Stomach (tissue), 8 donors: ENCODE measurements at regions not wholly inside any gene's neighbourhood (a gene's known extent, or its start where the extent isn't known, plus 50 kb on each side); places are given as distances from the start of the nearest gene placed in this dataset.

Source experiments
- DNase-seq, 2 donors: peaks; one replicate each; pipeline versions ENCODE4 v3.0.0 to v3.0.0-alpha.2; 2013 to 2019
- H3K27ac ChIP-seq, 5 donors: fragments of 200-600 bp in 4 of 5; sonication (generic) in 4 of 5; one replicate each; pipeline ENCODE4 v1.5.1; 2013 to 2019; ENCODE audit warnings: mild to moderate bottlenecking in 1 of 5, moderate library complexity in 1 of 5
- H3K27me3 ChIP-seq, 3 donors: fragments of 200-600 bp; sonication (generic); one replicate each; pipeline ENCODE4 v1.5.1; 2017 to 2019; ENCODE audit warnings: mixed run types in 1 of 3
- H3K36me3 ChIP-seq, 4 donors: fragments of 200-600 bp; sonication (generic); 1 replicate in 3 of 4; 2 replicates in 1 of 4; pipeline ENCODE4 v1.5.1; 2016 to 2019
- H3K4me1 ChIP-seq, 4 donors: fragments of 200-600 bp; sonication (generic); one replicate each; pipeline ENCODE4 v1.5.1; 2016 to 2019
- H3K4me3 ChIP-seq, 4 donors: fragments of 200-600 bp; sonication (generic) in 3 of 4; one replicate each; pipeline ENCODE4 v1.5.1; 2016 to 2019; ENCODE audit warnings: mild to moderate bottlenecking in 1 of 4
- H3K9me3 ChIP-seq, 4 donors: fragments of 200-600 bp; sonication (generic); one replicate each; pipeline ENCODE4 v1.5.1; 2016 to 2019
- CTCF ChIP-seq, 7 experiments: fragments of 450-650 bp in 4 of 7; fragments of 200-600 bp in 3 of 7; sonication (generic) in 3 of 7; IDR thresholded peaks; one replicate each; pipeline ENCODE4 v1.5.1; 2016 to 2019; ENCODE audit warnings: antibody characterized with exemption in 7 of 7, control low read depth in 2 of 7, mild to moderate bottlenecking in 1 of 7
- EP300 ChIP-seq: sonication (generic); formaldehyde crosslinking; IDR thresholded peaks from one replicate; pipeline ENCODE4 v1.6.1; 2017; ENCODE audit warnings: antibody characterized with exemption
- POLR2A ChIP-seq, 4 donors: fragments of 450-650 bp; IDR thresholded peaks; one replicate each; pipeline ENCODE4 v1.6.1; 2016; ENCODE audit warnings: antibody characterized with exemption in 4 of 4, control low read depth in 2 of 4, mild to moderate bottlenecking in 1 of 4, moderate library complexity in 1 of 4
- POLR2AphosphoS5 ChIP-seq, 3 donors: sonication (generic); formaldehyde crosslinking; IDR thresholded peaks; one replicate each; pipeline ENCODE4 v1.6.1; 2016; ENCODE audit warnings: antibody characterized with exemption in 3 of 3
- WGBS, 5 donors: extraction: QIAGEN DNeasy Blood & Tissue Kit in 3 of 5; methylation state at CpG; one replicate each; pipeline versions ENCODE4 v1.1.5 to v1.1.7; 2013 to 2018; 5-methylcytosine and 5-hydroxymethylcytosine counted together
- intact Hi-C: fragments of 100-400 bp; cut with DNase I; formaldehyde crosslinking; loops from one replicate; pipeline ENCODE4 v1.15.1; 2023; ENCODE audit warnings: low total_unique reads
- donor health status: healthy with polysubstance abuse.
- donor health status: Bipolar disorder and iron deficiency.
- donor health status: healthy.

GRCh38 chr7:119482209-119482608 is 790.8 kb upstream of the KCND2 start:
- Histone ChIP-seq H3K9me3 (no peaks in the 10 kb centered on the region), H3K27ac (no peak overlapping the region), H3K4me1 (no peaks in the 10 kb centered on the region), H3K27me3 (no peaks in the 10 kb centered on the region), H3K36me3 (no peaks in the 10 kb centered on the region), H3K4me3 (no peak overlapping the region)
- intact Hi-C loops: no loop called here
- peak; percentile 34 to 44 for DNase-seq
- WGBS, 5 donors: 10 to 23% (median 12%) methylated on average over 4 of the region's 4 CpGs
- TF ChIP-seq CTCF (IDR thresholded peaks at IDR 0.05) (peak in 3 of 7 experiments; percentile 17 to 30 (median 17)), EP300 (no peak)

DNA sequence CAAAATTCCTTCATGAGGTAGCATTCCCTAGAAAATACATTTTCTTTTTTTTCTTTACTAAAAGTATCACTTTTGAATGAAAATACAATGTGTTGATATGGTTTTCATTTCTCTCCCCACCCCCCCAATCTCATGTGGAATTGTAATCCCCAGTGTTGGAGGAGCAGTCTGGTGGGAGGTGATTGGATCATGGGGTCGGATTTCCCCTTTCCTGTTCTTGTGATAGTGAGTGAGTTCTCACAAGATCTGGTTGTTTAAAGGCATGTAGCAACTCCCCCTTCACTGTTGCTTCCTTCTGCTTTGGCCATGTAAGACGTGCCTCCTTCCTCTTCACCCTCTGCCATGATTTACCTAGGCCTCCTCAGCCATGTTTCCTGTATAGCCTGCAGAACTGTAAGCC is 790.3 kb upstream of the KCND2 start:
- Histone ChIP-seq H3K36me3 (no peaks in the 10 kb centered on the region), H3K27ac (no peak overlapping the region), H3K27me3 (no peaks in the 10 kb centered on the region), H3K4me1 (no peaks in the 10 kb centered on the region), H3K4me3 (no peak overlapping the region), H3K9me3 (no peaks in the 10 kb centered on the region)
- TF ChIP-seq CTCF (IDR thresholded peaks at IDR 0.05) (no peak), POLR2A (IDR thresholded peaks at IDR 0.05) (no peak), EP300 (no peak), POLR2AphosphoS5 (IDR thresholded peaks at IDR 0.05) (no peak)
- DNase-seq: no peak
- intact Hi-C loops: no loop called here
- 31 to 60% (median 48%) methylated on average over 2 of the region's 2 CpGs for WGBS, 5 donors

- no peaks in the 10 kb centered on the region for H3K9me3 ChIP-seq
- H3K4me3 ChIP-seq: no peak overlapping the region
- DNase-seq: no peak
- no peak for TF ChIP-seq POLR2AphosphoS5 (IDR thresholded peaks at IDR 0.05)
- TF ChIP-seq POLR2A (IDR thresholded peaks at IDR 0.05): no peak
- no peak for TF ChIP-seq CTCF (IDR thresholded peaks at IDR 0.05)
- TF ChIP-seq EP300: no peak
- 85 to 97% (median 96%) methylated on average over 2 of the region's 2 CpGs for WGBS, 5 donors
- H3K36me3 ChIP-seq: no peaks in the 10 kb centered on the region
- no peak overlapping the region for H3K27ac ChIP-seq
- intact Hi-C loops: no loop called here
- H3K4me1 ChIP-seq: no peaks in the 10 kb centered on the region
- H3K27me3 ChIP-seq: no peaks in the 10 kb centered on the region
Observed at GRCh38 chr7:119483364-119483763, 789.6 kb upstream of the KCND2 start.

DNA sequence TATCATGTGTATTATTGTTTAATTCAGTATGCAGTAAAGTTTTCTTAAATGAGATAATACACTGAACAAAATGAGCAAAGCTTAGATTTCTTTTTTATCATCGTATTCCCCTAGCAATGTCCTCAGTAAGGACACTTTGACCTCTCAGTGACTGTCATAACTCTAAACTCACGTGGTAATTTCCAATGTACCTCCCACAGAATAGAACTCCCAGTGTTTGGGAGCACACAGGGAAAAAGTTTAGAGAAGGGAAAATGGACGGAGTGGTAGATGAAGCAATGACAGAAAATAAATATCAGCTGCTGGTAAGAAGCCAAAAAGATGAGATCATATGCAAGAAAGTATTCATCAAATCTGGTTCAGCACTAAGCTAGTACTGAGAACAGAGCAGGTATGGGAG is 758.6 kb upstream of the KCND2 start:
- no peaks in the 10 kb centered on the region for H3K4me1 ChIP-seq
- intact Hi-C loops: no loop called here
- H3K27ac ChIP-seq: no peak overlapping the region
- no peak overlapping the region for H3K4me3 ChIP-seq
- no peak for TF ChIP-seq POLR2A (IDR thresholded peaks at IDR 0.05)
- no peak for TF ChIP-seq CTCF (IDR thresholded peaks at IDR 0.05)
- no peak for TF ChIP-seq POLR2AphosphoS5 (IDR thresholded peaks at IDR 0.05)
- no peak for TF ChIP-seq EP300
- H3K36me3 ChIP-seq: no peaks in the 10 kb centered on the region
- no peak for DNase-seq
- H3K27me3 ChIP-seq: no peaks in the 10 kb centered on the region
- peaks cover 0 to 5% (median 2%) of the 10 kb centered on the region in 4 donors for H3K9me3 ChIP-seq
- WGBS, 5 donors: 46 to 58% (median 52%) methylated on average over 3 of the region's 3 CpGs

DNA sequence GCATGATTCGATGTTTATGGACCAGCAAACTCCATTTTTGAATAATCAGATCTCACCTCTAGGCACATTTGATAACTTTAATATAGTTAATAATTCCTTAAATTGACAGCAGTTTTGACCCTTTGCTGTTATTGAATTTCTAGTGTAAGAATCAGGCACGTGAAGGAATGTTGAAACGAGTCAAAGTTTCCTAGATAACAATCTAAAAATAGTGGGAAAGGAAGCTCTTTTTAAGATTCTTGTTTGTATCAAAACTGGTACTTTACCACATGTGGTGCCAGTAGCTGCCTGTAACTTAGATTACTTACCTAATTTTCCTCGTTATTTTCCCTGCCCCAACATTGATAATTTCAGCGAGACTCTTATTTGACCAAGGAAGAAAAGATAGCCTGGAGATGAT is 757.8 kb upstream of the KCND2 start:
- Histone ChIP-seq H3K27me3 (no peaks in the 10 kb centered on the region), H3K27ac (no peak overlapping the region), H3K4me3 (no peak overlapping the region), H3K36me3 (no peaks in the 10 kb centered on the region), H3K9me3 (peaks cover 0 to 5% (median 2%) of the 10 kb centered on the region in 4 donors), H3K4me1 (no peaks in the 10 kb centered on the region)
- TF ChIP-seq EP300 (no peak), POLR2A (IDR thresholded peaks at IDR 0.05) (no peak), CTCF (IDR thresholded peaks at IDR 0.05) (no peak), POLR2AphosphoS5 (IDR thresholded peaks at IDR 0.05) (no peak)
- no peak for DNase-seq
- 39 to 48% (median 45%) methylated on average over 5 of the region's 5 CpGs for WGBS, 5 donors
- intact Hi-C loops: no loop called here
